GM04503 (cell line): ENCODE measurements at regions not wholly inside any gene's neighbourhood (a gene's known extent, or its start where the extent isn't known, plus 50 kb on each side); places are given as distances from the start of the nearest gene placed in this dataset.
"Not testable (repeated sequence)": the region's sequence is repeated elsewhere in the genome, so short reads cannot be mapped to it uniquely, and the experiment has no call there.

ENCODE experiments used
- DNase-seq: peaks from one replicate; pipeline ENCODE4 v3.0.0-alpha.2; 2012; ENCODE audit warnings: low read depth

DNA sequence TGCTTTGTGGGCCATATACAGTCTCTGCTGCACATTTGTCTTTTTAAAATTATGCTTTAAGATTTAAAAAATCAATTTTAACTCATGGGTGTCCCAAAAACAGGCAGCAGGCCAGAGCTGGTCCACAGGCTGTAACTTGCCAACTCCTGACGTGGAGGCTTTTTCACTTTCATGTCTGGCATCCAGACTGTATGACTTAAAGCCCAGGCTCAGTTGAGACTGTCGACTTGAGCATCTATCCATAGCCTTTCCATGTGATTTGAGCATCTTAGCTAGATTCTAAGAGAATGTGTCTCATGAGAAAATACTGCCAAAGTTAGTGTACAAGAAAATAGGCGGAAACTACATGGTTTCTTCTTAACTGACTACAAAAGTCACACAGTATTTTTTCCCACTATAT lies 559.0 kb upstream of the TUSC1 start:
- no peak for DNase-seq

DNA sequence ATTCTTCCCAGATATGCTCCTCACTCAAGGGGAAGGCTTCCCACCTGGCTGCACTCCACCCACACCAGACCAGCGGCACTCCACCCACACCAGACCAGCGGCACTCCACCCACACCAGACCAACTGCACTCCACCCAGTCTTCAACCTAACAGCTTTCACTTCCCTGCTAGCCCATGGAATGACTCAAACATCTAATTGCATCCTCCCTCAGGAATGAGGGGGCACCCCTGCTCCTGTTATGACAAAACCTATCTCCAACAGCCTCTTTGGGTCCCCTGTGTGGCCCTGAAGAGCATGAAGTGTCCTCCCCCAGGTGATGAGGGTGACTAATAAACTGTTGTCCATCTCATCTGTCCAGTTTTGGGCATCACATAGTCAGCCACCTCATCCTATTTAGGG lies 556.6 kb upstream of the TUSC1 start:
- no peak for DNase-seq

GRCh38 chr9:26231391-26231790 lies 553.1 kb upstream of the TUSC1 start:
- no peak for DNase-seq

GRCh38 chr9:26229324-26230054 lies 551.2 kb upstream of the TUSC1 start:
- no peak for DNase-seq

GRCh38 chr9:26228273-26228672 lies 550.0 kb upstream of the TUSC1 start:
- no peak for DNase-seq

- no peak for DNase-seq
These were observed 543.0 kb upstream of the TUSC1 start for GRCh38 chr9:26221290-26221689.

DNA sequence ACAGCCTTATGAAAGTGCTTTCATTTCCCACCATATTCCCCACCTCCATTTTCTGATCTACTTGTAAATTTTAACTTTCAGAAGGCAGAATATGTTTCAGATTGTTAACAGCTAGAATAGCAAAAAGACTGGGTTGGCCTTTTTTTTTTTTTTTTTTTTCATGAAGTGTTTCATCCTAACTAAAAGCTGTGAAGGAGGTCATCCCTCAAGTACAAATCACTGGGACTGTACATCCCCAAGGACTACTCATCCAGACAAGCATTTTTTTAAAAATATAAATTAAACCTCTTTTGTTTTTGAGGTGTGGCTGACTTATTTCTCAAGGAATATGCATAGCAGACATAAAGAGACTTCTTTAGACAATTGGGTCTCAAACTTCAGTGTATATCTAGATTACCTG lies 542.1 kb upstream of the TUSC1 start:
- no peak for DNase-seq

DNA sequence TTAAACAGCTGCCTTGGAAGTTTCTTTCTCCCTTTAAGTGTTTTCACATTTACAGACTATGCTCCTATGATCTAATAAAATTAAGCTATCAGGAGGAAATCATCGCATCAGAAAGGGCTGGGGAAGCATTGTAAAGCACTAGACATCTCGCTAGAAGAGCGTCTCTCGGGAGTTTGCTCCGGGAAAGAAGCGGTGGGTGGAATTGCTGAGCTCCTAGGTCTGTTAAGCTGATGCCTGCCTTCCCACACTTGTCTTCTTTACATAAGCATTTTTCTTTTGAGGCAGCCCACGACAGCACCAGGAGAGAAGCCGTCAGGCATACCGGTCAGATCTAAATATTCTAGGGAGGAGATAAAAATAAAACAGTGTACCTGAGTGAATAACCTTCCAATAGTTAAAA lies 541.7 kb upstream of the TUSC1 start:
- DNase-seq: no peak

DNA sequence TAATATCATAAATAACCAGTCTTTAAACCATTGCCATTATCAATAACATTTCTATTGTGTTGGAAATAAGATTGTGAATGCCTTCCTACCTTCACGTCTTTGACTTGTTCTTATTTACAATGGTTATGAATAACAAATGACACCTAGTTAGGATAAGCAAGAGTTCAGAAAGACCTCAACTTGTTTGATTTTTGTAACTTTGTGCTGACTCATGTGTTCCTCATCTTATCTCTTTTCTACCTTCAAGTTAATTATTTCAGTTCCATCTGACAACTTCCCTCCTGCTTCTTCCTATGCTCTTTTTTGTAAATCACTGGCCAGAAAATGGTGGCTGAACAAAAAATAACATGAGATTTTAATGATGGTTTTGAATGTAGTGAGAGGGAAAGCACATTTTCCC lies 538.5 kb upstream of the TUSC1 start:
- no peak for DNase-seq

DNA sequence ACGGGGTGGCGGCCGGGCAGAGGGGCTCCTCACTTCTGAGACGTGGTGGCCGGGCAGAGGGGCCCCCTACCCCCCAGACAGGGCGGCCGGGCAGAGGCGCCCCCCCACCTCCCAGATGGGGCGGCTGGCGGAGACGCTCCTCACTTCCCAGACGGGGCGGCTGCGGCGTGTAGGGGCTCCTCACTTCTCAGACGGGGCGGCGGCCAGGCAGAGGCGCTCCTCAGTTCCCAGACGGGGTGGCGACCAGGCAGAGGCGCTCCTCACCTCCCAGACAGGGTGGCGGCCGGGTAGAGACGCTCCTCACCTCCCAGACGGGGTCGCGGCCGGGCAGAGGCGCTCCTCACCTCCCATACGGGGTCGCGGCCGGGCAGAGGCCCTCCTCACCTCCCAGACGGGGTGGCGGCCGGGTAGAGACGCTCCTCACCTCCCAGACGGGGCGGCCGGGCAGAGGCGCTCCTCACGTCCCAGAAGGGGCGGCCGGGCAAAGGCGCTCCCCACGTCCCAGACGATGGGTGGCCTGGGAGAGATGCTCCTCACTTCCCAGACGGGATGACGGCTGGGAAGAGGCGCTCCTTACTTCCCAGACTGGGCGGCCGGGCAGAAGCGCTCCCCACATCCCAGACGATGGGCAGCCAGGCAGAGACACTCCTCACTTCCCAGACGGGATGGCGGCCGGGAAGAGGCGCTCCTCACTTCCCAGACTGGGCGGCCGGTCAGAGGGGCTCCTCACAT lies 536.6 kb upstream of the TUSC1 start:
- DNase-seq: not testable (repeated sequence)

DNA sequence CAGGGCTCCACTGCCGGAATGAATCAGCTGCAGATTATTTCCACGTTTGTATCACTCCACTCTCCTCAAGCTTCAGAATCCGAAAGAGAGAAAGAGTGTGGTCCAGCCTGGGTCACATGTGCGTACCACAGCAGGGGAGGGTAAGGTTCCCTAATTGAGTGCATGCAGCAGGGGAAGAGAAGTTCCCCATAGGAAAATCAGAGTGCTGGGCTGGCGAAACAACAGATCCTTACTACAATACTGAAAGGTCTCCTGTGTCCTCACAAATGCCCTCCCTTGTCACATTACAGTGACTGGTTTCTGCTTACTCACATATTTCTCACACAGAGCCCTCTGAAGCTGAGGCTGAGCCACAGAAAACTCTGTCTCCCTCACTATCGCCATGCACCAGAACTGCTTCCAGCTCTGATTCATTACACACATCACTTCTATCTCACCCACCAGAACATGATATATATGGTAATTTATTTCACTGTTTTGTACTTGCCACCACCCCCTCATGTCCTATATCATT lies 532.2 kb upstream of the TUSC1 start:
- DNase-seq: no peak

DNA sequence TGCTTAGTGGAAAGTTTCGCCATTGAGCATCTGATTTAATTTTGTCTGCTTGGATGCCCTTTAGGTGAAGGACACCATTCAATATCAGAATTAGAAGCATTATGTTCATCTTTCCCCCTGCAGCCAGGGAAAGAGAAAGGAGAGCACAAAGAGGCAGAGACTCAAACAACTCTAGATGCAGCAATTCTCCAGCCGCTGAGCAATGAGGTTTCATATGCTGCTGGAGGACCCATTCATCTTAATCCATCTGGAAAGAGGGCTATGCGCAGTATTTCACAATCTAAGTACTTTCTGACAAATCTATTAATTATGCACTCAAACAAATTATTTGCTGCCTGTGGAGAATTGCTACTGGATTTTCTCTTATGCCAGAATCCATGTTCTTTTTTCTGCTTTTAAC lies 527.0 kb upstream of the TUSC1 start:
- DNase-seq: no peak

DNA sequence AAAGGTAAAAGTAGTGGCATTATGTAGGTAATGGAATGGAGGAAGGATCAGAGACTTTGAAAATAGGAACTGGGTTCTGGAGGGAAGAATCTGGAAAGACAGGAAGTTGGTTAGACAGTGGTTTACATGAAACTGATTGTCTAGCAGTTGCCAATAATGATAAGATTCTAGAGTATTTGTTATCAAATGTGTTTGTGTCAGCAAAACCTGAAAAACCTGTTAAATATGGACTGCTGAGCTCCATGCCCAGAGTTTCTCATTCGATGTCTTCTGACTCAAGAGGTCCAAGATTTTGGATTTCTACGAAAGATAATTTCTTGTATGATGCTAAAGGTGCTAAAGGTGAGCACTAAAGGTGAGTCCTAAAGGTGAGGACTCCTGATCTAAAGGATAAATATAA lies 515.0 kb upstream of the TUSC1 start:
- no peak for DNase-seq

DNA sequence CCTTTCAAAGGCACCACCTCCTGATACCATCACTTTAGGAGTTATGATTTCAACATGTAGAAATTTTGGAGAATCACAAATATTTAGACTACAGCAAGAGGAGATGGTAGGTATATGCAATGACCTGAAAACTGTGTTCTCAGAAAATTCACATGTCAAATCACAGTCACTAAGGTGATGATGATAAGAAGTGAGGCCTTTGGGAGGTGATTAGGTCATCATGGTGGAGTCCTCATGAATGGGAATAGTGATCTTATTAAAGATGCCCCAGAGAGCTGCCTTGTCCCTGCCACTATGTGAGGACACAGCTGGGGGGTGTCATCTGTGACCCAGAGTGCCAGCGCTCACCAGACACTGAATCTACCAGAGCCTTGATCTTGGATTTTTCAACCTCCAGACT lies 513.5 kb upstream of the TUSC1 start:
- DNase-seq: no peak

DNA sequence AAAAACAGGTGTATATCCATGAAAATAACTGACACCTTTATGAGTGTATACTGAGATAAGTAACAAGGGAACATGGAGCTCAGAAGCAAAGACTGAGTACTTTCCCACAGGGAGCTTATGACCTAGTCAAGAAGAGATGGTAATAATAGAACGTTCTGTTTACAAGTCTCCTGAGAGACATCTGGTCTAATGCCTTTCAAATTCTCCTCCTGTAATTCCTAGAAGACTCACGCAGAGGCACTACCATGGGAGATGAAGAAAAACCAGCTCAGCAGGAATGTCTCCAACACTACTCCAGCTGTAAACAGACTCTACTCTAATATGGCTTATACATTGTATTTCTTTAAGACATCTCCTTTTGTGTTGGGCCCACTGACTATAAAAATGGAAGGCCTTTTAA lies 503.6 kb upstream of the TUSC1 start:
- DNase-seq: no peak

- no peak for DNase-seq
These were observed 498.4 kb upstream of the TUSC1 start for GRCh38 chr9:26176628-26177027.

DNA sequence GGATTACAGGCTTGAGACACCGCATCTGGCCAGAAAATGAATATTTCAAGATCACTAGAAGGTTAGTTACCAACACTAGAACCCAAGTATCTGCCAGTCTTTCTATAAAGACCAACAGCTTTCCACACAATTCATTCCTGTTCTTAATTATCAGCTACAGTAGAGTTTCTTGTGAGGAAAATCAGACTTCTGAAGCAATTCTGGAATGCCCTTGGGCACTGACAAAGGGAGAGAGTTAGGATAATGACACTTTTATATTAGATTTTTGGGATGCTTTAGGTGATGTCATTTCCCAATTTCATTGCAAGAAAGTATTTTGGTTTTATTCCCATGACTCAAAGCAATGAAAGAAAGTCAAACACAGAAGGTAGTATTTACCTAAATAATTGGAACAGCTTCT lies 497.0 kb upstream of the TUSC1 start:
- peak; percentile 89 for DNase-seq

DNA sequence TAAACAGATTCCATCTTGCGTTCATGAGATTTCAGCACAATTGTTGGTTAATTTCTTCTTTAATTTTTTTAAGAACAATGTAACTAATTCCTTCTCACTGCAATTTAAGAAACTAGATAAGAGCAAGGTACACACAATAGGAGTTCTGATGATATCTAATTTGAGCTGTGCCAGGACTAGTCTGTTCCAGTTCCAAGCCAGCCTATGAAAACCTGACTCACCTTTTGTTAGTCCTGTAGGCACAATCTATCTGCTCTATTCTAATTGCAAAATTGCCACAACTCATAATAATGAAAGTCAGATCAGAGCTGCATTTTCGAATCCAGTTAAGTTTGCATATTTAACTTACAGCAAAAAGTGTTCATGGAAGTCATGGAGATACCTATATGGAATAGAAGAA lies 494.1 kb upstream of the TUSC1 start:
- no peak for DNase-seq

GRCh38 chr9:26171691-26172090 lies 493.4 kb upstream of the TUSC1 start:
- DNase-seq: no peak

GRCh38 chr9:26170190-26170589 lies 491.9 kb upstream of the TUSC1 start:
- peak; percentile 78 for DNase-seq

DNA sequence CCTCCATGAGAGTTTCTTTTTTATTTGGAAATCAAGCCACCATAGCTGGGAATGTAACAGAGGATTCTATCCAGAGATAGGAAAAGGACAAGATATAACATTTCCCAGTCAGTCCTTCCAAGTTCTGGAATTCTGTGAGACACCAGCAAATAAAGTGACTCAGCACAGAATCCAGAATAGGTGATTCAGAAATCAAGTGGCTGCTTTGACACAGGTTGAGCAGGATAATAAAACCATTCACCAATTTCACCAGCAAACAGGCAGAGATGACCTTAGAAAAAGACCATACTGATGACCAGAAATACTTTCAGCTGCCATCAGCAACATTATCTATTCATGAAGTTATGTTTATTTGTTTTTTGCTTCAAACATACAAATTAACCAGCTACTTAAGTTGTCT lies 491.5 kb upstream of the TUSC1 start:
- DNase-seq: no peak

- no peak for DNase-seq
These were observed 488.3 kb upstream of the TUSC1 start for GRCh38 chr9:26166537-26166936.

GRCh38 chr9:26165426-26165825 lies 487.2 kb upstream of the TUSC1 start:
- no peak for DNase-seq

- no peak for DNase-seq
These were observed 485.7 kb upstream of the TUSC1 start for GRCh38 chr9:26163931-26164330.
